NT2/D1 (cell line): ENCODE measurements at regions not wholly inside any gene's neighbourhood (a gene's known extent, or its start where the extent isn't known, plus 50 kb on each side); places are given as distances from the start of the nearest gene placed in this dataset.

Experiments
- SUZ12 ChIP-seq: IDR thresholded peaks from 2 replicates; pipeline ENCODE4 v1.6.1; 2011; ENCODE audit not compliant: insufficient read length, insufficient read depth; ENCODE audit errors: extremely low read depth
- YY1 ChIP-seq: IDR thresholded peaks from 2 replicates; pipeline ENCODE4 v1.6.1; 2011; ENCODE audit not compliant: insufficient read length, insufficient read depth

GRCh38 chr22:33194529-33195077 lies 136.4 kb upstream of the SYN3 start:
- TF ChIP-seq YY1 (no peak), SUZ12 (no peak)
